GM23338 (cell line): ENCODE measurements at regions not wholly inside any gene's neighbourhood (a gene's known extent, or its start where the extent isn't known, plus 50 kb on each side); places are given as distances from the start of the nearest gene placed in this dataset.

ENCODE experiments used
- ATAC-seq: fragments of 200-7000 bp; cut with Tn5 transposase; 3 replicates; pipeline ENCODE4 v1.9.1; 2020
- DNase-seq: peaks from one replicate; pipeline ENCODE4 v3.0.0-alpha.2; 2015; ENCODE audit warnings: low spot score
- H2AFZ ChIP-seq: fragments of 200-600 bp; sonication (generic); 2 replicates; pipeline ENCODE4 v1.8.0; 2016; ENCODE audit warnings: antibody characterized with exemption, mild to moderate bottlenecking, moderate library complexity
- H3F3A ChIP-seq: fragments of 200-600 bp; sonication (generic); replicated peaks from 2 replicates; pipeline ENCODE4 v1.8.0; 2017; ENCODE audit warnings: antibody characterized with exemption, mixed run types, low read depth
- H3K27ac ChIP-seq: fragments of 200-600 bp; sonication (generic); 2 replicates; pipeline ENCODE4 v1.6.1; 2016; ENCODE audit warnings: low read depth
- H3K27me3 ChIP-seq: fragments of 200-600 bp; sonication (generic); 2 replicates; pipeline ENCODE4 v1.8.0; 2016; ENCODE audit warnings: mild to moderate bottlenecking, mixed run types, moderate library complexity; ENCODE audit not compliant: insufficient read depth
- H3K36me3 ChIP-seq: fragments of 200-600 bp; sonication (generic); 2 replicates; pipeline ENCODE4 v1.8.0; 2016; ENCODE audit warnings: mild to moderate bottlenecking; ENCODE audit not compliant: insufficient read depth
- H3K4me1 ChIP-seq: fragments of 200-600 bp; sonication (generic); 2 replicates; pipeline ENCODE4 v1.8.0; 2016; ENCODE audit warnings: mild to moderate bottlenecking, moderate library complexity; ENCODE audit not compliant: insufficient read depth
- H3K4me2 ChIP-seq: fragments of 200-600 bp; sonication (generic); 2 replicates; pipeline ENCODE4 v1.7.1; 2017; ENCODE audit warnings: mixed run types
- H3K4me3 ChIP-seq: fragments of 200-600 bp; sonication (generic); 2 replicates; pipeline ENCODE4 v1.6.1; 2016; ENCODE audit warnings: mixed run types
- H3K79me2 ChIP-seq: fragments of 200-600 bp; sonication (generic); replicated peaks from 2 replicates; pipeline ENCODE4 v1.8.0; 2017; ENCODE audit warnings: mild to moderate bottlenecking; ENCODE audit not compliant: insufficient read depth
- H3K9me2 ChIP-seq: fragments of 200-600 bp; sonication (generic); 2 replicates; pipeline ENCODE4 v1.8.0; 2017; ENCODE audit not compliant: insufficient read depth
- H4K20me1 ChIP-seq: fragments of 200-600 bp; sonication (generic); replicated peaks from 2 replicates; pipeline ENCODE4 v1.8.0; 2017; ENCODE audit warnings: mild to moderate bottlenecking; ENCODE audit not compliant: insufficient read depth
- H3K27ac Mint-ChIP-seq: 2 replicates; pipeline ENCODE4 v1.8.0; 2020; ENCODE audit warnings: inconsistent platforms, mild to moderate bottlenecking, moderate library complexity, mixed read lengths
- H3K27me3 Mint-ChIP-seq: 3 replicates; pipeline ENCODE4 v1.8.0; 2022; ENCODE audit warnings: low read depth, mild to moderate bottlenecking, moderate library complexity, mixed read lengths, inconsistent platforms; ENCODE audit not compliant: insufficient read depth, poor library complexity
- H3K36me3 Mint-ChIP-seq: 3 replicates; pipeline ENCODE4 v1.8.0; 2021; ENCODE audit warnings: low read depth, mild to moderate bottlenecking, inconsistent platforms, moderate library complexity, mixed read lengths
- H3K4me1 Mint-ChIP-seq: 3 replicates; pipeline ENCODE4 v1.8.0; 2020; ENCODE audit warnings: mild to moderate bottlenecking, inconsistent platforms, mixed read lengths
- H3K4me3 Mint-ChIP-seq: 3 replicates; pipeline ENCODE4 v1.8.0; 2021; ENCODE audit warnings: moderate library complexity, mild to moderate bottlenecking, inconsistent platforms, mixed read lengths
- H3K9me3 Mint-ChIP-seq: 3 replicates; pipeline ENCODE4 v1.8.0; 2020; ENCODE audit warnings: moderate library complexity, mild to moderate bottlenecking, inconsistent platforms, mixed read lengths
- CREB1 ChIP-seq: fragments of 250-450 bp; sonication (Bioruptor Pico); IDR thresholded peaks from 2 replicates; pipeline ENCODE4 v1.5.0; 2020; ENCODE audit warnings: low read depth, mild to moderate bottlenecking, moderate library complexity
- CTCF ChIP-seq, 2 experiments: fragments of 200-600 bp in 1 of 2; sonication (generic) in 1 of 2; conservative IDR thresholded peaks; 2 replicates each; pipeline versions ENCODE4 v1.5.1 to v1.6.1; 2016 to 2017; ENCODE audit warnings: antibody characterized with exemption in 2 of 2, low read depth in 2 of 2, mild to moderate bottlenecking in 2 of 2, moderate library complexity in 1 of 2
- ETS1 ChIP-seq: IDR thresholded peaks from 2 replicates; pipeline ENCODE4 v1.6.1; 2016; ENCODE audit warnings: antibody characterized with exemption
- EZH2 ChIP-seq: fragments of 200-600 bp; sonication (generic); IDR thresholded peaks from one replicate; pipeline ENCODE4 v1.8.0; 2017; ENCODE audit warnings: antibody characterized with exemption, mild to moderate bottlenecking, low read depth; ENCODE audit not compliant: unreplicated experiment
- EZH2phosphoT487 ChIP-seq: fragments of 200-600 bp; sonication (generic); IDR thresholded peaks from one replicate; pipeline ENCODE4 v1.8.1; 2018; ENCODE audit warnings: antibody characterized with exemption; ENCODE audit not compliant: unreplicated experiment
- JUNB ChIP-seq: IDR thresholded peaks from one replicate; pipeline ENCODE4 v1.6.1; 2016; ENCODE audit warnings: antibody characterized with exemption; ENCODE audit not compliant: unreplicated experiment
- NANOG ChIP-seq: IDR thresholded peaks from 2 replicates; pipeline ENCODE4 v1.6.1; 2016; ENCODE audit warnings: antibody characterized with exemption, borderline replicate concordance
- POLR2AphosphoS5 ChIP-seq: IDR thresholded peaks from 2 replicates; pipeline ENCODE4 v1.6.1; 2016; ENCODE audit warnings: antibody characterized with exemption, low read depth
- REST ChIP-seq: IDR thresholded peaks from one replicate; pipeline ENCODE4 v1.6.1; 2018; ENCODE audit warnings: antibody characterized with exemption; ENCODE audit not compliant: unreplicated experiment
- STAT1 ChIP-seq: IDR thresholded peaks from one replicate; pipeline ENCODE4 v1.6.1; 2016; ENCODE audit warnings: antibody characterized with exemption; ENCODE audit not compliant: unreplicated experiment
- ZNF114 ChIP-seq: fragments of 250-450 bp; sonication (Bioruptor Pico); IDR thresholded peaks from 2 replicates; pipeline ENCODE4 v1.5.0; 2020; ENCODE audit warnings: mild to moderate bottlenecking, moderate library complexity
- ZNF331 ChIP-seq: fragments of 250-450 bp; sonication (Bioruptor Pico); IDR thresholded peaks from 2 replicates; pipeline ENCODE4 v1.5.0; 2020; ENCODE audit warnings: low read depth, mild to moderate bottlenecking, moderate library complexity
- ZNF462 ChIP-seq: fragments of 250-450 bp; sonication (Bioruptor Pico); IDR thresholded peaks from 2 replicates; pipeline ENCODE4 v1.5.0; 2020; ENCODE audit warnings: mild to moderate bottlenecking, moderate library complexity

GRCh38 chr13:95452375-95452774 lies 100.1 kb upstream of the CLDN10 start:
- no peaks in the 10 kb centered on the region for H4K20me1 ChIP-seq
- no peaks in the 10 kb centered on the region for H3K27me3 ChIP-seq
- no peaks in the 10 kb centered on the region for H3F3A ChIP-seq
- no peak for ATAC-seq
- Mint-ChIP-seq H3K9me3 (no peaks in the 10 kb centered on the region), H3K36me3 (no peaks in the 10 kb centered on the region), H3K27me3 (no peaks in the 10 kb centered on the region), H3K27ac (no peak overlapping the region), H3K4me3 (no peak overlapping the region), H3K4me1 (peaks cover 9% of the 10 kb centered on the region)
- no peaks in the 10 kb centered on the region for H3K36me3 ChIP-seq
- no peak overlapping the region for H2AFZ ChIP-seq
- no peak overlapping the region for H3K4me3 ChIP-seq
- DNase-seq: no peak
- H3K27ac ChIP-seq: no peak overlapping the region
- no peaks in the 10 kb centered on the region for H3K79me2 ChIP-seq
- TF ChIP-seq ZNF331 (CRISPR knock-in tag) (no peak), STAT1 (no peak), CREB1 (no peak), EZH2 (no peak), JUNB (no peak), NANOG (no peak), ZNF114 (CRISPR knock-in tag) (no peak), EZH2phosphoT487 (no peak), ETS1 (no peak), REST (no peak), POLR2AphosphoS5 (no peak), CTCF (conservative IDR thresholded peaks at IDR 0.05; ENCODE audit: low read depth in 2 of 2) (no peak), ZNF462 (CRISPR knock-in tag) (no peak)
- no peaks in the 10 kb centered on the region for H3K9me2 ChIP-seq
- no peaks in the 10 kb centered on the region for H3K4me1 ChIP-seq
- H3K4me2 ChIP-seq: no peak overlapping the region
